Neural crest cell (in vitro differentiated cells): ENCODE measurements at regions not wholly inside any gene's neighbourhood (a gene's known extent, or its start where the extent isn't known, plus 50 kb on each side); places are given as distances from the start of the nearest gene placed in this dataset.

Source experiments
- DNase-seq: peaks from one replicate; pipeline ENCODE4 v3.0.0; 2021; ENCODE audit warnings: low read depth, mixed read lengths, low spot score
- H3K27ac Mint-ChIP-seq: one replicate; pipeline ENCODE4 v1.8.0; 2021; ENCODE audit warnings: mild to moderate bottlenecking, mixed read lengths; ENCODE audit not compliant: unreplicated experiment
- H3K27me3 Mint-ChIP-seq: 2 replicates; pipeline ENCODE4 v1.8.0; 2021; ENCODE audit warnings: low read depth, mild to moderate bottlenecking, mixed read lengths
- H3K36me3 Mint-ChIP-seq: 2 replicates; pipeline ENCODE4 v1.8.0; 2021; ENCODE audit warnings: low read depth, mild to moderate bottlenecking, mixed read lengths
- H3K4me1 Mint-ChIP-seq: 2 replicates; pipeline ENCODE4 v1.8.0; 2021; ENCODE audit warnings: mixed read lengths
- H3K4me3 Mint-ChIP-seq: one replicate; pipeline ENCODE4 v1.8.0; 2021; ENCODE audit warnings: mild to moderate bottlenecking, mixed read lengths
- H3K9me3 Mint-ChIP-seq: 2 replicates; pipeline ENCODE4 v1.8.0; 2021; ENCODE audit warnings: mixed read lengths
- TF ChIP-seq, protein P1 (sequence below): fragments of 200-600 bp; sonication (generic); conservative IDR thresholded peaks from 2 replicates; pipeline ENCODE4 v1.5.0; 2021; ENCODE audit warnings: antibody characterized with exemption, mild to moderate bottlenecking

DNA sequence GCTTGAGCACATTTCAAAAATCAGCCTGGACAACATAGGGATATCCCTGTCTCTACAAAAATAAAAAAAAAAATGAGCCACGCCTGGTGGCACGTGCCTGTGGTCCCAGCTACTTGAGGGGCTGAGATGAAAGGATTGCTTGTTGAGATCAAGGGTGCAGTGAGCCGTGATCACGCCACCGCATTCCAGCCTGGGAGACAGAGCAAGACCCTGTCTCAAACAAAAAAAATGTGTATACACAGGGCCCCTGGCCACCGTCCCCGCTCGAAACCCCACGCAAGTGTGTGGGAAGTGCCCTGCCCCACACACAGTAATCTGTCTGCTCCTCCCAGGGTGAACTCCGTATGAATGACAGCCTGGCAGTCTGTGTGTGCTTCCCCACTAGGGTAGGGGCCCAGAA, 93.0 kb upstream of the RPL38 start:
- Mint-ChIP-seq H3K4me1 (peaks cover 27% of the 10 kb centered on the region), H3K9me3 (peaks cover 5% of the 10 kb centered on the region), H3K27me3 (peaks cover 15% of the 10 kb centered on the region), H3K36me3 (peaks cover 3% of the 10 kb centered on the region), H3K4me3 (peak overlapping the region; percentile 33), H3K27ac (peak overlapping the region; percentile 63)
- DNase-seq, result peak; percentile 34
- TF ChIP-seq, protein P1, sequence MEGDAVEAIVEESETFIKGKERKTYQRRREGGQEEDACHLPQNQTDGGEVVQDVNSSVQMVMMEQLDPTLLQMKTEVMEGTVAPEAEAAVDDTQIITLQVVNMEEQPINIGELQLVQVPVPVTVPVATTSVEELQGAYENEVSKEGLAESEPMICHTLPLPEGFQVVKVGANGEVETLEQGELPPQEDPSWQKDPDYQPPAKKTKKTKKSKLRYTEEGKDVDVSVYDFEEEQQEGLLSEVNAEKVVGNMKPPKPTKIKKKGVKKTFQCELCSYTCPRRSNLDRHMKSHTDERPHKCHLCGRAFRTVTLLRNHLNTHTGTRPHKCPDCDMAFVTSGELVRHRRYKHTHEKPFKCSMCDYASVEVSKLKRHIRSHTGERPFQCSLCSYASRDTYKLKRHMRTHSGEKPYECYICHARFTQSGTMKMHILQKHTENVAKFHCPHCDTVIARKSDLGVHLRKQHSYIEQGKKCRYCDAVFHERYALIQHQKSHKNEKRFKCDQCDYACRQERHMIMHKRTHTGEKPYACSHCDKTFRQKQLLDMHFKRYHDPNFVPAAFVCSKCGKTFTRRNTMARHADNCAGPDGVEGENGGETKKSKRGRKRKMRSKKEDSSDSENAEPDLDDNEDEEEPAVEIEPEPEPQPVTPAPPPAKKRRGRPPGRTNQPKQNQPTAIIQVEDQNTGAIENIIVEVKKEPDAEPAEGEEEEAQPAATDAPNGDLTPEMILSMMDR, result no peak

DNA sequence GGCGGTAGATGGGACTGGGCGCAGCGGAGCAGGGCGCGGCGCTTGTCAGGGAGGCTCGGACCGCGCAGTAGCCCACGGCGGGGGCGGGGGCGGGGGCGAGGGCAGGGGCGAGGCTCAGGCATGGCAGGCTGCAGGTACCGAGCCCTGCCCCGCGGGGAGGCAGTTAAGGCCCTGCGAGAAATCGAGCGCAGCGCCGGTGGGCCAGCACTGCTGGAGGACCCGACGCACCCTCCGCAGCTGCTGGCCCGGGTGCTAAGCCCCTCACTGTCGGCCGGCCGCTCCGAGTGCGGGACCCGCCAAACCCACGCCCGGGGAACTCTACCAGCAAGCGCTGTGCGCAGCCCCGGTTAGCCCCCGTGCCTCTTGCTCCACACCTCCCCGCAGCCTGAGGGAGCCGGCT, 90.2 kb upstream of the RPL38 start:
- H3K27me3 Mint-ChIP-seq, result peaks cover 30% of the 10 kb centered on the region
- H3K9me3 Mint-ChIP-seq, result peaks cover 5% of the 10 kb centered on the region
- no peak overlapping the region for H3K4me3 Mint-ChIP-seq
- TF ChIP-seq, protein P1, result no peak
- H3K4me1 Mint-ChIP-seq, result peaks cover 51% of the 10 kb centered on the region
- H3K36me3 Mint-ChIP-seq, result peaks cover 3% of the 10 kb centered on the region
- H3K27ac Mint-ChIP-seq, result no peak overlapping the region
- no peak for DNase-seq

DNA sequence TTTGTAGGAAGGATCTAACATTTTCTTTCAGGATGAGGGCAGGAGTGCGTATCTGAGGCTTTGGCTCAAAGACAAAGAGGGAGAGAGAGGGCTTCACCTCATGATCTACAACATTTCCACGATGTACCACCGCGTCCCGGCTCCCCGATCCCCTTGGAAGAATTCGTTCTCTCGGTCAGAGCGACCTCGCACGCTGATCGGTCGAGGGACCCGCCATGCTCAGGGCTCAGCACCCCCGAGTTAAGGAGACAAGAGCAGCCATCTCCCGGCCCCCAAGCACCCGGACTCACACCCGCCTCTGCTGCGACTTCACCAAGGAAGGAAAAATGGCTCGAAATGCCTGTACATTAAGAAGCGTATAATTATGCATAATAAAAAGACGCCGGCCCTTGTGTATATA, 89.5 kb upstream of the RPL38 start:
- peaks cover 55% of the 10 kb centered on the region for H3K4me1 Mint-ChIP-seq
- TF ChIP-seq, protein P1, result no peak
- DNase-seq, result no peak
- peaks cover 3% of the 10 kb centered on the region for H3K36me3 Mint-ChIP-seq
- no peak overlapping the region for H3K4me3 Mint-ChIP-seq
- H3K9me3 Mint-ChIP-seq, result peaks cover 5% of the 10 kb centered on the region
- peak overlapping the region; percentile 50 for H3K27ac Mint-ChIP-seq
- peaks cover 30% of the 10 kb centered on the region for H3K27me3 Mint-ChIP-seq

DNA sequence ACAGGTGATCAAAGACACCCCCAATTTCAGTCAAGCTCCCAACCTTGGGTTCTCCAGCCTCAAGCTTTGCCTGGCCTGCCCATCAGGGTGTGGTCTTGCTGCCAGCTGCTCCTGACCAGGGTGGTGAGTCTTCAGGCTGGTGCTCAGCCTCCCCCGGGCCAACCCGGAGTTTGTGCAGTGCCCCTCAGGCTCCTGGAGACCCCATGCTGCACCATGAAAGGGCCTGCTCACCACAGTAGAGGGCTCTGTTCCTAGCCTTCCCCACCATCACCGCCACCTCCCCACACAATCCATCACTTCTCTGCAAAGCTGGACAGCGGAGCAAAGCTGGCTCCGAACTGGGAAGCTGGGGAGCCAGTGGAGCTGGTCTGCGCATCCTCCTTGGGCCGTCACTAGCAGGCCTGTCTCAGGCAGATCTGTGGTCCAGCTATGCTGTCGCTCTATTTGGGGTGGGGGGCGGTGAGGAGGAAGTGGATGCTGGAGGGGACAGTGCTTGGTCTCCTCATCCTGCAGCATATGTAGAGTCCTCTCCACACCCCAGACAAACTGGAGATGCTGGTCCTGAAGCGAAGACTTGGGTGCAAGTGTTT, 88.5 kb upstream of the RPL38 start:
- Mint-ChIP-seq H3K4me1 (peaks cover 48% of the 10 kb centered on the region), H3K27me3 (peaks cover 27% of the 10 kb centered on the region), H3K36me3 (peaks cover 3% of the 10 kb centered on the region), H3K27ac (no peak overlapping the region), H3K4me3 (no peak overlapping the region), H3K9me3 (peaks cover 5% of the 10 kb centered on the region)
- TF ChIP-seq, protein P1, result no peak
- no peak for DNase-seq

DNA sequence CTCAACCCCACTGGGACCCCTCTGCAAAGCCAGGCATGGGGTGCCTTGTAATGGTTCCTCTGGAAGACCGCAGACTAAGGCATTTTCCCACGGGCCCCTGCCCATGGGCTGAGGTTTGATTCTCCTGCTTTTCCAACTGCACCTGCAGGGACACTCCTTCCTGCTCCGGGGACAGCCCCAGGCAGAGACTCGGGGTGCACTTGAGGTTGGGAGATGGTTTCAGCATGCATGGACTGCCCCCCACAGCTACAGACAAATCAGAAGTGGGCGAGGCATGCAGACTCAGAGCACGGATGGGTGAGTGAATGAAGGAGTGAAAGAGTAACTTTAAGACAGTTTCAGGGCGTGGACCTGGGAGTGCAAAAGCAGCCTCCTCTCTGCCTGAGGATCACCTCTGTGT, 87.9 kb upstream of the RPL38 start:
- TF ChIP-seq, protein P1, result no peak
- H3K9me3 Mint-ChIP-seq, result peaks cover 5% of the 10 kb centered on the region
- no peak overlapping the region for H3K27ac Mint-ChIP-seq
- peaks cover 3% of the 10 kb centered on the region for H3K36me3 Mint-ChIP-seq
- H3K4me3 Mint-ChIP-seq, result no peak overlapping the region
- H3K27me3 Mint-ChIP-seq, result peaks cover 27% of the 10 kb centered on the region
- no peak for DNase-seq
- H3K4me1 Mint-ChIP-seq, result peaks cover 43% of the 10 kb centered on the region
